HEK293 (cell line): ENCODE measurements at regions not wholly inside any gene's neighbourhood (a gene's known extent, or its start where the extent isn't known, plus 50 kb on each side); places are given as distances from the start of the nearest gene placed in this dataset.

Experiments
- FEZF1 ChIP-seq: fragments of 450-650 bp; formaldehyde crosslinking; IDR thresholded peaks from 2 replicates; pipeline ENCODE4 v1.5.1; 2016; ENCODE audit warnings: missing biosample characterization, missing genetic modification characterization
- KLF16 ChIP-seq: fragments of 450-650 bp; formaldehyde crosslinking; IDR thresholded peaks from 2 replicates; pipeline ENCODE4 v1.5.1; 2017; ENCODE audit warnings: missing biosample characterization, missing genetic modification characterization
- MZF1 ChIP-seq: fragments of 450-650 bp; formaldehyde crosslinking; IDR thresholded peaks from 2 replicates; pipeline ENCODE4 v1.5.1; 2017; ENCODE audit warnings: missing biosample characterization, missing genetic modification characterization, borderline replicate concordance
- OVOL3 ChIP-seq: fragments of 450-650 bp; formaldehyde crosslinking; IDR thresholded peaks from 2 replicates; pipeline ENCODE4 v1.5.1; 2016; ENCODE audit warnings: missing biosample characterization, missing genetic modification characterization
- PBX3 ChIP-seq: sonication (generic); formaldehyde crosslinking; IDR thresholded peaks from 2 replicates; pipeline ENCODE4 v1.8.1; 2022; ENCODE audit warnings: mild to moderate bottlenecking, moderate library complexity, missing genetic modification reagents
- PRDM1 ChIP-seq: fragments of 450-650 bp; formaldehyde crosslinking; IDR thresholded peaks from 2 replicates; pipeline ENCODE4; 2016; ENCODE audit warnings: missing biosample characterization, missing genetic modification characterization
- SP7 ChIP-seq: fragments of 450-650 bp; formaldehyde crosslinking; IDR thresholded peaks from 2 replicates; pipeline ENCODE4 v1.5.1; 2016; ENCODE audit warnings: missing biosample characterization, missing genetic modification characterization
- TRIM28 ChIP-seq: IDR thresholded peaks from 2 replicates; pipeline ENCODE4 v1.6.1; 2011; ENCODE audit warnings: low read length, control low read depth, borderline replicate concordance
- ZBTB1 ChIP-seq: fragments of 450-650 bp; formaldehyde crosslinking; IDR thresholded peaks from 2 replicates; pipeline ENCODE4 v1.5.1; 2016; ENCODE audit warnings: missing biosample characterization, missing genetic modification characterization
- ZBTB10 ChIP-seq: fragments of 450-650 bp; formaldehyde crosslinking; IDR thresholded peaks from 2 replicates; pipeline ENCODE4 v1.5.1; 2016; ENCODE audit warnings: missing biosample characterization, missing genetic modification characterization
- ZBTB20 ChIP-seq: fragments of 450-650 bp; formaldehyde crosslinking; IDR thresholded peaks from 2 replicates; pipeline ENCODE4 v1.5.1; 2016; ENCODE audit warnings: missing biosample characterization, missing genetic modification characterization
- ZBTB44 ChIP-seq: fragments of 450-650 bp; IDR thresholded peaks from 2 replicates; pipeline ENCODE4 v1.5.1; 2018; ENCODE audit warnings: missing biosample characterization, mild to moderate bottlenecking, missing genetic modification characterization
- ZFP37 ChIP-seq: fragments of 450-650 bp; formaldehyde crosslinking; IDR thresholded peaks from 2 replicates; pipeline ENCODE4 v1.5.1; 2016; ENCODE audit warnings: missing biosample characterization, missing genetic modification characterization
- ZFP69B ChIP-seq: fragments of 450-650 bp; formaldehyde crosslinking; IDR thresholded peaks from 2 replicates; pipeline ENCODE4 v1.5.1; 2016; ENCODE audit warnings: missing biosample characterization, missing genetic modification characterization
- ZNF10 ChIP-seq: fragments of 450-650 bp; formaldehyde crosslinking; IDR thresholded peaks from 2 replicates; pipeline ENCODE4 v1.5.1; 2017; ENCODE audit warnings: missing biosample characterization, missing genetic modification characterization
- ZNF138 ChIP-seq: fragments of 450-650 bp; formaldehyde crosslinking; IDR thresholded peaks from 2 replicates; pipeline ENCODE4 v1.5.1; 2016; ENCODE audit warnings: missing biosample characterization, missing genetic modification characterization, borderline replicate concordance
- ZNF2 ChIP-seq: fragments of 450-650 bp; formaldehyde crosslinking; IDR thresholded peaks from 2 replicates; pipeline ENCODE4 v1.5.1; 2016; ENCODE audit warnings: missing biosample characterization, missing genetic modification characterization
- ZNF239 ChIP-seq: fragments of 450-650 bp; formaldehyde crosslinking; IDR thresholded peaks from 2 replicates; pipeline ENCODE4 v1.5.1; 2016; ENCODE audit warnings: missing biosample characterization, missing genetic modification characterization
- ZNF362 ChIP-seq: fragments of 450-650 bp; formaldehyde crosslinking; IDR thresholded peaks from 2 replicates; pipeline ENCODE4 v1.5.1; 2016; ENCODE audit warnings: missing biosample characterization, missing genetic modification characterization
- ZNF398 ChIP-seq: fragments of 450-650 bp; formaldehyde crosslinking; IDR thresholded peaks from 2 replicates; pipeline ENCODE4 v1.5.1; 2017; ENCODE audit warnings: missing biosample characterization, missing genetic modification characterization
- ZNF423 ChIP-seq: fragments of 450-650 bp; formaldehyde crosslinking; IDR thresholded peaks from 2 replicates; pipeline ENCODE4 v1.5.1; 2016; ENCODE audit warnings: missing biosample characterization, missing genetic modification characterization
- ZNF433 ChIP-seq: fragments of 450-650 bp; formaldehyde crosslinking; IDR thresholded peaks from 2 replicates; pipeline ENCODE4 v1.5.1; 2016; ENCODE audit warnings: missing biosample characterization, missing genetic modification characterization, low read depth
- ZNF555 ChIP-seq: fragments of 450-650 bp; formaldehyde crosslinking; conservative IDR thresholded peaks from 2 replicates; pipeline ENCODE4 v1.5.1; 2017; ENCODE audit warnings: missing biosample characterization, mild to moderate bottlenecking, missing genetic modification characterization, inconsistent platforms
- ZNF558 ChIP-seq: fragments of 450-650 bp; formaldehyde crosslinking; IDR thresholded peaks from 2 replicates; pipeline ENCODE4 v1.5.1; 2016; ENCODE audit warnings: missing biosample characterization, missing genetic modification characterization
- ZNF600 ChIP-seq: fragments of 450-650 bp; formaldehyde crosslinking; IDR thresholded peaks from 2 replicates; pipeline ENCODE4 v1.5.1; 2016; ENCODE audit warnings: missing biosample characterization, missing genetic modification characterization
- ZNF629 ChIP-seq: fragments of 450-650 bp; formaldehyde crosslinking; IDR thresholded peaks from 2 replicates; pipeline ENCODE4 v1.5.1; 2017; ENCODE audit warnings: missing biosample characterization, missing genetic modification characterization
- ZNF639 ChIP-seq: fragments of 450-650 bp; formaldehyde crosslinking; IDR thresholded peaks from 2 replicates; pipeline ENCODE4 v1.5.1; 2016; ENCODE audit warnings: missing biosample characterization, missing genetic modification characterization
- ZNF654 ChIP-seq: fragments of 450-650 bp; formaldehyde crosslinking; IDR thresholded peaks from 2 replicates; pipeline ENCODE4 v1.5.1; 2016; ENCODE audit warnings: low read depth, missing biosample characterization, missing genetic modification characterization
- ZNF660 ChIP-seq: fragments of 450-650 bp; IDR thresholded peaks from 2 replicates; pipeline ENCODE4 v1.5.1; 2018; ENCODE audit warnings: missing biosample characterization, mild to moderate bottlenecking, missing genetic modification characterization
- ZNF843 ChIP-seq: fragments of 450-650 bp; formaldehyde crosslinking; IDR thresholded peaks from 2 replicates; pipeline ENCODE4 v1.5.1; 2016; ENCODE audit warnings: missing biosample characterization, missing genetic modification characterization

- TF ChIP-seq ZNF433 (tag by site-specific recombination) (no peak), KLF16 (tag by site-specific recombination) (peak; percentile 19; the same call in 1 of the 2 replicates), ZFP37 (tag by site-specific recombination) (peak; percentile 95), ZBTB44 (peak; percentile 60; the same call in 1 of the 2 replicates), ZNF138 (no peak), ZNF362 (peak; percentile 92), ZNF239 (tag by site-specific recombination) (no peak), PRDM1 (peak; percentile 94), ZBTB10 (tag by site-specific recombination) (no peak; the same call in 1 of the 2 replicates), ZNF660 (tag by site-specific recombination) (0 out of 2 replicates have a peak, but pooled peaks have one; percentile 11), ZBTB20 (tag by site-specific recombination) (peak; percentile 23; the same call in 1 of the 2 replicates), ZFP69B (tag by site-specific recombination) (peak; percentile 55), ZNF629 (peak; percentile 92), ZNF600 (tag by site-specific recombination) (peak; percentile 82), ZNF423 (tag by site-specific recombination) (no peak), TRIM28 (no peak), ZNF2 (tag by site-specific recombination) (peak; percentile 54; the same call in 1 of the 2 replicates), ZBTB1 (tag by site-specific recombination) (no peak), ZNF639 (tag by site-specific recombination) (peak; percentile 65; the same call in 1 of the 2 replicates), ZNF398 (peak; percentile 68), ZNF843 (tag by site-specific recombination) (peak; percentile 93), ZNF10 (peak; percentile 57; the same call in 1 of the 2 replicates), SP7 (tag by site-specific recombination) (peak; percentile 98), MZF1 (tag by site-specific recombination) (no peak), ZNF555 (tag by site-specific recombination) (no peak), PBX3 (no peak), OVOL3 (tag by site-specific recombination) (no peak), FEZF1 (tag by site-specific recombination) (peak; percentile 81), ZNF558 (tag by site-specific recombination) (peak; percentile 71), ZNF654 (peak; percentile 2; the same call in 1 of the 2 replicates)
Measured at GRCh38 chr19:30662211-30662861, 290.2 kb downstream of the ZNF536 start (continued).
